ENCODE measurements at regions not wholly inside any gene's neighbourhood (a gene's known extent, or its start where the extent isn't known, plus 50 kb on each side); places are given as distances from the start of the nearest gene placed in this dataset.

- TF ChIP-seq CTCF (IDR thresholded peaks at IDR 0.05; ENCODE audit: low read depth, low read length, missing input control) (no peak), TAF1 (conservative IDR thresholded peaks at IDR 0.05) (no peak), RXRA (IDR thresholded peaks at IDR 0.05) (no peak), GABPA (IDR thresholded peaks at IDR 0.05 in 1 of 2, conservative IDR thresholded peaks at IDR 0.05 in 1 of 2) (no peak), HNF4G (IDR thresholded peaks at IDR 0.05) (no peak), YY1 (IDR thresholded peaks at IDR 0.05) (no peak)
- TF ChIP-seq, protein P1, sequence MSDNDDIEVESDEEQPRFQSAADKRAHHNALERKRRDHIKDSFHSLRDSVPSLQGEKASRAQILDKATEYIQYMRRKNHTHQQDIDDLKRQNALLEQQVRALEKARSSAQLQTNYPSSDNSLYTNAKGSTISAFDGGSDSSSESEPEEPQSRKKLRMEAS (IDR thresholded peaks at IDR 0.05), result no peak
- TF ChIP-seq, protein P2, sequence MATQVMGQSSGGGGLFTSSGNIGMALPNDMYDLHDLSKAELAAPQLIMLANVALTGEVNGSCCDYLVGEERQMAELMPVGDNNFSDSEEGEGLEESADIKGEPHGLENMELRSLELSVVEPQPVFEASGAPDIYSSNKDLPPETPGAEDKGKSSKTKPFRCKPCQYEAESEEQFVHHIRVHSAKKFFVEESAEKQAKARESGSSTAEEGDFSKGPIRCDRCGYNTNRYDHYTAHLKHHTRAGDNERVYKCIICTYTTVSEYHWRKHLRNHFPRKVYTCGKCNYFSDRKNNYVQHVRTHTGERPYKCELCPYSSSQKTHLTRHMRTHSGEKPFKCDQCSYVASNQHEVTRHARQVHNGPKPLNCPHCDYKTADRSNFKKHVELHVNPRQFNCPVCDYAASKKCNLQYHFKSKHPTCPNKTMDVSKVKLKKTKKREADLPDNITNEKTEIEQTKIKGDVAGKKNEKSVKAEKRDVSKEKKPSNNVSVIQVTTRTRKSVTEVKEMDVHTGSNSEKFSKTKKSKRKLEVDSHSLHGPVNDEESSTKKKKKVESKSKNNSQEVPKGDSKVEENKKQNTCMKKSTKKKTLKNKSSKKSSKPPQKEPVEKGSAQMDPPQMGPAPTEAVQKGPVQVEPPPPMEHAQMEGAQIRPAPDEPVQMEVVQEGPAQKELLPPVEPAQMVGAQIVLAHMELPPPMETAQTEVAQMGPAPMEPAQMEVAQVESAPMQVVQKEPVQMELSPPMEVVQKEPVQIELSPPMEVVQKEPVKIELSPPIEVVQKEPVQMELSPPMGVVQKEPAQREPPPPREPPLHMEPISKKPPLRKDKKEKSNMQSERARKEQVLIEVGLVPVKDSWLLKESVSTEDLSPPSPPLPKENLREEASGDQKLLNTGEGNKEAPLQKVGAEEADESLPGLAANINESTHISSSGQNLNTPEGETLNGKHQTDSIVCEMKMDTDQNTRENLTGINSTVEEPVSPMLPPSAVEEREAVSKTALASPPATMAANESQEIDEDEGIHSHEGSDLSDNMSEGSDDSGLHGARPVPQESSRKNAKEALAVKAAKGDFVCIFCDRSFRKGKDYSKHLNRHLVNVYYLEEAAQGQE (IDR thresholded peaks at IDR 0.05), result no peak
These were observed 1333.7 kb upstream of the CELF4 start for GRCh38 chr18:38899252-38899651.

Data from liver (tissue), 3 donors.